ENCODE measurements at regions not wholly inside any gene's neighbourhood (a gene's known extent, or its start where the extent isn't known, plus 50 kb on each side); places are given as distances from the start of the nearest gene placed in this dataset.

DNA sequence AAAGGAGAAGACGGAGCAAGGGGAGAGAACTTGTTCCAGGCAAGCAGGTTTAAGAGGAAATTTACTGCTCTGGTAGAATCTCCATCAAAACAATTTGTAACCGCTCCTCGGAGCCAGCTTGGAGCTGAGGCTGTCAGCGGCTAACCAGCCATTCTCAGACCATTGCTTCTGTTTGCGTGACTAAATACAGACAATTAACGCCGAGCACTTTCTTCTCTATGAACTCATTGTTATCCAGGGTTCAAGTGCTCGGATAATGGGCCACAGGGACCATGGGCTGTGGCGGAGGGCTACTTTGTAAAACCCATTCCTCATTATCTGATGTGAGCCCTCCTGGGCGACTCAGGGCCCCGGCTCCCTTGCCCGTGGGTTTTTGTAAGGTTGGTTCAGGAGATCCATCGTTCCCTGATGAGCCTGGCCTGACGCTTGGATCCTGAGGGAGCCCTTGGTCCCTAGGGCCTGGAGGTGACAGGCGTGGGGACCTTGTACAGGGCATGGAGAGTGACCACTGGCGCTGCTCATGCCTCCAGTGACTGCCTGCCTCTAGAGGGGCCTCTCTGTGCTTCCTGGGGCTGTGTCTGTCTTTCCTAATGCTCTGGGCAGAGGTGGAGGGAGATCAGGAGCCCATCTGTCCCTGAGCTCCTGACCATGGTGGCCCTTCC is 61.5 kb upstream of the ZNF536 start:
- no peak for DNase-seq

DNA sequence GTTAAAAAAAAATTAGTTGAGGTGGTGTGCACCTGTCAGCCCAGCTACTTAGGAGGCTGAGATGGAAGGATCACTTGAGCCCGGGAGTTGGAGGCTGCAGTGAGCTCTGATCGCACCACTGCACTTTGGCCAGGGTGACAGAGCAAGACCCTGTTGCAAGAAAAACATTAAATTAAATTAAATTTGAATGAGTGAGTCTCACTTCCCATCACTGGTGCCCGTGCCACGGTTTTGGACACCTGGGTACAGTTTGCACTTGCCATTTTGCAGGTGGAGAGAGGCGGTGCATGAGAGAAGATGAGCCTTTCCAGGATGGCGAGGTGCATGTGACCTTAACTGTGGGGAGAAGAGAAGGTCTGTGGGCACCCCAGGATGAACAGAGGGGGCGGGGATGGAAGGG is 60.3 kb upstream of the ZNF536 start:
- no peak for DNase-seq

DNA sequence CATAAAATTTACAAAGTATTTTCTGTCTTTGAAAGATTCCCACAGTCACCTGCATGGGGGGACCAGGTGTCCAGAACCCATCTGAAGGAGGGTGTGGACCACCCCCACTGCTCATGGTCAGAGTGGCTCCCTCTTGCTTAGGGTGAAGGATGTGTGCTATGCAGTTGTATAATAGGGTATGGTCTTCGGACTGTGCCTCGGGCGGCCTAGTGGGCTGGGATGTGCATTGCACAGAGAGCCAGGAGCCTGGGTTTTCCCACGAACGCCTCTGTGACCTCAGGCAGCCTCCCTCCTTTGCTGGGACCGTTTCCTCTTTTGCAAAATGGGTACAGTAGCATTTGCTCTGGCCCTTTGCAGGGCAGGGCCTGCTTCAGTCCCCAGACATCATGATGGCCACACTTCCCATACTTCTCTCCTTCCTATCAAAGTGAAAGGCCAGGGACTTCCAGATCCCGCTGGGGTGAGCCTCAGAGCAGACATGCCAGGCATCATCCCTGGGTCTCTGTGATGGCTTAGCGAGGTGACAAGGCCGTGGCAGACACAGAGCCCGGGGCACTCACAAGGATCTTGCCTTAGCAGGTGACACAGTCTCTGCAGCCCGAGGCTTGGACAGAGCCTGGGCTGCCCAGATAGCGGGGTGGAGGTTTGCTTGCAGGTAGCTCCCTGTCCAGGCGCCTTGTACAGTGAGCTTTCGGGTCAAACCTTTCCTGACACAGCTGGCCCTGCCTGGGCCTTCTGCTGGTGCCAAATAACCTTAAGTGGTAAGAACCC is 59.4 kb upstream of the ZNF536 start:
- no peak for DNase-seq

DNA sequence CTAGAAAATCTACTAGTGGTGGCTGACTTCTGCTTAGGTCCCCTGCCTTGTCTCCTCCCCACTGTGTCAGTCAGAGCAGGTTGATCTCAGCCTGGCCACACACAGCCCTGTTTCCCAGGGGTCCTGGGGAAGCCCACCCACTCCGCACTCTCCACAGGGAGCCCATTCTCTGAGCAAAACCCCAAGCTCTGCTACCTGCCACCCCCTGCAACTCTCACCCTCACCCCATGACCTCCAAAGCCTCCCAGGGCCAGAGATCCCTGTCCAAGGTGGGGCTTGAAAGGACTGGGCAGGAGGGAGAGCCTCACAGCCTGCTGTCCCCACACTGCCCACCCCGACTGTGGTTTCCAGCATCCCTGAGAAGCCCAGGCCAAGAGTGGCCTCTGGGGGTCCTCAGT is 58.8 kb upstream of the ZNF536 start:
- DNase-seq: no peak

DNA sequence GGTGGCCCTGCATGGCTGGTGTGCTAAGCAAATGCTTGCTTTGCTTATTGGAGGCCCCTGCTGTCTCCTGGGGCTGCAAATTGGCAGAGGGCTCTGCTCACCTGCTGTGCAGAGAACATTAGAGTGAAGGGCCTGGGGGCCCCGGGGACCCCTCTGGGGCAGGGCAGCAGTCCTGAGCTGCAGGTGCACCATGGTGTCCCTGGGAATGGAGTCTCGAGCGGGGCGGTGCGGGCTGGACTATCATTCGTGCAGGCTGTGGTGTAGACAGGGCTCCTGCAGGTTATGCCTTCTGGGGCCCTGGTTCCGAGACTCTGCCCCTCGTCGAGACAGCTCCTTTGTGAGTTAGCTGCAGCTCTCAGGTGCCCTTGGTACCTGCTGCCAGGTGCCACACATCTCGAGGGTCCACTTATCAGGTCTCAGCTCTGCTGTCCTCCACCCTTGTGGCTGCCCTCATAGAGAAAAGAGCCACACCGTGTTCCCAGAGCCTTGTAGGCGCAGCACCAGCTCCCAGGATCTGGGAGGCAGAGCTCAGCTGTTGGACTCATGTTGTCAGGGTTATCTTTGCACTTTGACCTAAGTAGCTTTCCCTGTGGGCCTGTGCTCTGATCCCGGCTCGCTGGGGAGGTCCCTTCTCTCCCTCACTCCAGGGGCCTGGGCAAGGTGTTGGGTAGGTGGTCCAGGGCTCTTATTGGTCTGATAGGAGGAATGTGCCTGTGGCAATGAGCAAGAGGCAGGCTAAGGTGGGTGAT is 58.0 kb upstream of the ZNF536 start:
- DNase-seq: no peak

DNA sequence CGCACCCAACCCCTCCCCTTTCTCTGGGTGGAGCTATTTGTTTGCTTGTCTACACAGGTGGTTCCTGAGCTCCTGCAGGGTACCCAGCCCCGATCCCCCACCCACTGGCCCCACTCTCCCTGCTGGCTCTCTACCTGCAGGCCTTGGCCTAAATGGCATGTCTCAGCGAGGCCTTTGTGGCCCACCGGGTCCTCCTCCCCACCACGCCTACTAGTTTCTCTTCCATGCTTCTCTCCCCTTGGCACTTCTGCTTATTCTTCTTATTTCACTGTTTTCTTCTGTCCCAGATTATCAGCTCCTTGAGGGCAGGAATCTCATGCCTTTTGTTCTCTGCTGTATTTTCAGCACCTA is 57.4 kb upstream of the ZNF536 start:
- DNase-seq: no peak

DNA sequence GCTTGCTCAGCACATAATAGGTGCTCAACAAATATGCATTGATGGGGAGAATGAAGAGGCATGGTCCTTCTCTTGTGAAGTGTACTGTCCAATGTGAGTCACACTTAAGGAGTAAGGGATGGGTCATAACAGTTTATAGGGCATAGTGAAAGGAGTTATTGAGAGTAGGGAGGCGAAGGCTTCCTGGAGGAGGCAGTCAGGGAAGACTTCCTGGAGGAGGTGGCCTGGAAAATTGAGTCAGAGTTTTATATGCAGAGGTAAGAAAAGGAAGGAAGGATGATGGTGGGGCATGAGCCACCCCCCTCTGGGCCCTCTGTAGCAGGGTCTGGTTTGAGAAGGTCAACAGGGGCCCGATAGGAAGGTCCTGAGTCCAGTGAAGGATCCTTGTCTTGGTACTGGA is 57.0 kb upstream of the ZNF536 start:
- DNase-seq: no peak

DNA sequence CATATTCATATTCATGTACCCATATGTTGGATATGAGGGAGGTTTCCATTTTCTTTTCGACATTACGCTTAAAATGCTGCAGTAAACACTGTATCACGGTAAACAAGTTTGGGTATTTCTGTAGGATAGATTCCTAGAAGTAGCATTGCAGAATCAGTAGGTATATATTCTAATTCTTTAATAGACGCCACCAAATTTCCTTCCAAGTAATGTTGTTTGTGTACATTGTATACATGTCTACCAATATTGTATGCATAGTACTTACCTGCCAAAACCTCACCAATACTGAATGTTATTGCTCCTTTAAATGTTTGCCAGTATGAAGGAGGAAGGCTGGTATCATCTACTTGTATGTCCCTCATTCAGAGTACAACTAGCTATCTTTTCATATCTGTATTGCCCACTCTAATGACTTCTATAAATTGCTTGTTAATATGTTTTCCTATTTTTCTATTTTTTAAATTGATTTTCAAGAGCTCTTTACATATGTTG is 56.1 kb upstream of the ZNF536 start:
- no peak for DNase-seq

DNA sequence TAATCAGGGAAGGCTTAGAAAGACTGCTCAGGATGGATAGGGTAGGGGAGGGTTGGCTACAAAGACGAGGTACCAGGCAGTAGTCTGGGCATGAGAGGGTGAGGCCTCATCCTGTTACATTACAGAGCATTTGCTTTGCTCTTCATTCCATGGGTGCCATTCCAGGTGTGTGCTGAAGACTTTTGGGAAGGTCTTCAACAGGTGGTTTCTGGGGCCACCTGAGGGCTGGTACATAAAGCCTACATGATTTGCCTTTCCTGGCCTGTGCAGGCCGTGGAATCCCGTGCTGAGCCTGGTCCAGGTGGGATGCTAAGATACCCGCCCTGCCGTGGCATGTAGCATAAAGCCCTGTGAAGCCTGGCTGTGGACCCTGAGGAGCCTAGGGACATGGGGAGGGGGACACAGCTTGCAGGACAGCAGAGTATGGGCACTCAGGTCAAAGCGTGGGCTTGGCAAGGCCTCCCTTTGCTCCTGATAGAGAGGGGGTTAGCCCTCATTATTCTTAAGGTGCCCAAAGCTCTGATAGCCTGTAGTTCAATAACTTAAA is 55.6 kb upstream of the ZNF536 start:
- no peak for DNase-seq

DNA sequence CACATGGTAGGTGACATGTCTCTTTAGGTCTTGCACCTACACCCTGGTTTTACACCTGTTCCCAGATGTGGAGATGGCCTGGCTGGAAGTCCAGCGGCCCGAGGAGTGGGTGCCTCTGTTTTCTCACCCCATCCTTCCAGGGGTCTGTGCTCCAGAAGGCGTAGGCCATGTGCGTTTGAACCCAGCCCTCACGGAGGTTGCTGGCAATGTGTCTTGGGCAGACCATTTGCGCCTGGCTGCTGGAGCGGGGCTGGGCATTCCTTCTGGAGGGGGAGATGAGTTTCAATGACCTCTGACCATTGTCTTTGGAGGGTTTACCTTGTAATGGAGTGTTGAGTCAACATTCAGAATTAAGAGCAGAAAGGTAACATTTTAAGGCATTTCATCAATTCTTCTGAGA is 54.8 kb upstream of the ZNF536 start:
- DNase-seq: no peak

DNA sequence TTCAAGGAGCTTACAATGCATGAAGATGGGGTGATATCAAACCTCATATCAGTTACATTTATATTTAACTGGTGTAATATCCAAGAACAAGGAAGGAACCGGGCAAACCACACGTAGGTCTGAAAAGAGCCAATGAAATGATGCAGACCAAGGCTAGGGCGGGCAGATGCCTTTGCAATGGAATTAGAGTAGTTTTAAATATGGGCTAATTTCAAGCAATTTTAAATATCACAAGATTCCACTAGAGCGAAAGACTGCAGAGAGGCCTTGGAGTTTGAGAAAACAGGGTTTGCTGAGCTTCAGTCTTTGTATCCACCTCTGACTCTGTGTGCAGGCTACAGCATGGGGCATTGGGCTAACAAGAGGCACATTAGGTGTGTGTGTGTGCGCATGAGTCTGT is 53.9 kb upstream of the ZNF536 start:
- no peak for DNase-seq

DNA sequence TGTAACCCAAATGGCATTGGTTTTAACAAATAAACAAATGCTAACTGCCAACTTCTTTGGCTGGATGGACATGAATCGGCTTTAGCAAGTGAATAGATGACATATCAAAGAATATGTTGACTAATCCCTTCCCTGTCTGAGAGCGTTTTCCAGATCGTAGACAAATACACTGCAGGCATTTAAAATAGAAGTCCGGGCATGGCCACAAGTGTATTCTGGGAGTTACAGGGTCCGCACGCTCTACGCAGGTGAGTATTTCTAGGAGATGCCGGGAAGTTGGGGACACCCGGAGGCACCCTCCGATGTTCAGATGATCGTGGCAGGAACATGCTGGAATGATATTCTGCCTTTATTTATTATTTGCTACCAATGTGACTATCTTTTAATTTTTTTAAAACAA is 53.2 kb upstream of the ZNF536 start:
- no peak for DNase-seq

DNA sequence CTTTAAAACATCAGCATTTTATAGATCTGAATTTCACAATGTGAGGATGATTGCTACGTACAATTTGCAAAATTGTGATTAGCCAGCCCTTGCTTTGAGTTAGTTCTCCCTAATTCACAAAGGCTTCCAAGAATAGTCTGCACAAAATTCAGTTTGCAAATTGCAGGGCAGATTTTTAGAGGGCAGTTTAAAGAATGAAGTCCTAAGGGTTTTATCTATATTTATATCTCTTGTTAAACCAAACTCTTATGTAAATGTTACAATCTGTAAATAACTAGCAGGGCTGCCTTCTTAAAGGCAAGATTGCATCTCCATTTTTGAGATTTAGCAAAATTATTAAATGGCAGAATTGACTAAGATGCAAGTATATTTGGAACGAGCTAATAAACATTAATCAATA is 52.8 kb upstream of the ZNF536 start:
- no peak for DNase-seq

DNA sequence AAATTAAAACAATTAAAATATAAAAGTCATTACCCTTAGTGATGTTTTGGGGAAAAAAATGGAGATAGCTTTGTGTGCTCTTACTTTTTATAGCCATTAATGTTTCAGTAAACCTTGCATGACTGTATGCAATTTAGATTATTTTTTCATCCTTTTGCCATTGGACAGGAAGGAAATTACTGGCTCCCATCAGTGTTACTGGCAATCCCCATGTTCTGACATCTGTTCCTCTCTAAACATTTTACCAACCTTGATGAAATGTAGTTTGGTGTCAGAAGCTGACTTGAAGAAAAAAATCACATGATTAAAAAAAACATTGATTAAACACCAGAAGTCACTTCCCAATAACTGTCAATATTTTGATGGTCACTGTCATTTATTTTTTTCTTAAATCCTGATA is 52.3 kb upstream of the ZNF536 start:
- DNase-seq: no peak

DNA sequence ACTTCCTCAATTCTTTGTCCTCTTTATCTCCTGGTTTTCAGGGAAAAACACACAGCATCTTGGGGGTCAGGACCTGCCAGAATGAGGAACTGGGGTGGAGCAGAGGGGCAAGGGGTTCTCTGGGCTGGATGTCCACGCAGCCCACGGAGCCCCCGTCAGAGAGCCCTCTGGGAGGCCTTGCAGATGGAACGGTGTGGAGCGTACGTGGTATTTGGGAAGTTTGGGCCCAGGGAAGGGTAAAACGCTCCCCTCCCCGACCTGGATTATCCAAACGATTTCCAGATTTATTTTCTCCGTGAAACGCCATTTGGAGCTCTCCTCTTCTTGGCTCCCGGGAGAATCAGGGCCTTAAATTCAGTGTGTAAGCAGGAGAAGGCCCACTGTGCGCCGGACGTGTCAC is 51.7 kb upstream of the ZNF536 start:
- DNase-seq: no peak

DNA sequence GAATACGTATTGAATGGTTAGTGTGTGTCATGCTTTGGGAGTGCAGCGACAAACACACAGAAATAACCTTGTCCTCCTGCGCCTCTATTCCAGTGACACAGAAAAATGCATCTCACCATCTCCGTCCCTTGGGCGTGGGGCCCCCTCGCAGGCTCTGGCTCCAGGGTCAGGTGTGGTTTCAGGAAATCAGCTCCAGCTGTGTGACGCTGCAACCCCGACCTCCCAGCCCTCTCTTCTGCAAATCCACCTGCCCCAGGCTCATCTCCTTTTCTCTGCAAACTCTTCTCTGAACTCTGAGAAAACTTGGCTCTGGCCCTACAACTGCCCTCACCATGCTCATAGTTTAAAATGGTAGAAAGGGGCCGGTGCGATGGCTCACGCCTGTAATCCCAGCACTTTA is 51.3 kb upstream of the ZNF536 start:
- no peak for DNase-seq

Data from hindlimb muscle (tissue), 1 donor.